ENCODE measurements at regions not wholly inside any gene's neighbourhood (a gene's known extent, or its start where the extent isn't known, plus 50 kb on each side); places are given as distances from the start of the nearest gene placed in this dataset.
"Not testable (repeated sequence)": the region's sequence is repeated elsewhere in the genome, so short reads cannot be mapped to it uniquely, and the experiment has no call there.

DNA sequence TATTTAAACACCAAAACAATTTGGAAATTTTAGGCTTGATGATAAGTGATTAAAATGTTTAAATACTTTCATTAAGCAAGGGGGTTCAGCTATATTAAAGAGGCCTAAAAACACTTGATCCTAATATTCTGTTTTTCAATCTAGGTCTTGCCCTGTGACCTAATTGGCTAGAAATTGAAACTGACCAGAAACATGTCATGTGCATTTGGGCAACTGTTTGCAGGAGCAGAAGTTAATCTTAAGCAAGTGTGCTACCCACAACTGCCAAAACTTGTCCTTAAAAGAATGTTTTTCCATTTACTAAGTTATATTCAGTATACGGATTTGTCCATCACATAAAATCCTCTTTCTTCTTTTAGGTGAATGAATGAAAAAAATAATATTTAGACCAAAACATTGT is 167.3 kb downstream of the PPP1R3A start:
- no TSS peak for BruUV-seq (replicated peaks)
- no peaks in the 10 kb centered on the region for H3K9me3 ChIP-seq (ENCODE audit: low read length)
- no peak for DNase-seq (ENCODE audit: low spot score)

DNA sequence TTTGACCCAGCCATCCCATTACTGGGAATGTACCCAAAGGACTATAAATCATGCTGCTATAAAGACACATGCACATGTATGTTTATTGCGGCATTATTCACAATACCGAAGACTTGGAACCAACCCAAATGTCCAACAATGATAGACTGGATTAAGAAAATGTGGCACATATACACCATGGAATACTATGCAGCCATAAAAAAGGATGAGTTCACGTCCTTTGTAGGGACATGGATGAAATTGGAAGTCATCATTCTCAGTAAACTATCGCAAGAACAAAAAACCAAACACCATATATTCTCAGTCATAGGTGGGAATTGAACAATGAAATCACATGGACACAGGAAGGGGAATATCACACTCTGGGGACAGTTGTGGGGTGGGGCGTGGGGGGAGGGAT is 170.4 kb downstream of the PPP1R3A start:
- H2AFZ ChIP-seq (ENCODE audit: low read length); DNase-seq (ENCODE audit: low spot score); H3K4me1 ChIP-seq (ENCODE audit: insufficient read depth, low read length, poor library complexity, severe bottlenecking); H3K36me3 ChIP-seq (ENCODE audit: insufficient read depth, low read length); POLR2A ChIA-PET; H3K4me2 ChIP-seq (ENCODE audit: low read length); intact Hi-C loops (cut with micrococcal nuclease; ENCODE audit: unreplicated experiment); H3K9me2 ChIP-seq (ENCODE audit: insufficient read depth, low read length); H3K9me3 ChIP-seq (ENCODE audit: low read length); H3K79me2 ChIP-seq (ENCODE audit: insufficient read depth, low read depth, low read length); H3K27ac ChIP-seq (ENCODE audit: low read depth, low read length, poor library complexity, severe bottlenecking); H4K20me1 ChIP-seq (ENCODE audit: insufficient read depth, low read length); H3K4me3 ChIP-seq (ENCODE audit: low read depth, low read length, poor library complexity, severe bottlenecking); CTCF ChIA-PET (ENCODE audit: unreplicated experiment); BruUV-seq (replicated peaks): not testable (repeated sequence)

More for the DNA sequence above, 167.3 kb downstream of the PPP1R3A start:
- no peaks in the 10 kb centered on the region for H3K9me2 ChIP-seq (ENCODE audit: insufficient read depth, low read length)
- no peaks in the 10 kb centered on the region for H3K79me2 ChIP-seq (ENCODE audit: insufficient read depth, low read depth, low read length)
- H3K27ac ChIP-seq (ENCODE audit: low read depth, low read length, poor library complexity, severe bottlenecking): no peak overlapping the region
- intact Hi-C loops (cut with micrococcal nuclease; ENCODE audit: unreplicated experiment): no loop called here
- no peaks in the 10 kb centered on the region for H3K4me1 ChIP-seq (ENCODE audit: insufficient read depth, low read length, poor library complexity, severe bottlenecking)
- ChIA-PET CTCF (ENCODE audit: unreplicated experiment) (no interaction called here), POLR2A (no interaction called here)
- H4K20me1 ChIP-seq (ENCODE audit: insufficient read depth, low read length): no peaks in the 10 kb centered on the region
- no peaks in the 10 kb centered on the region for H3K36me3 ChIP-seq (ENCODE audit: insufficient read depth, low read length)
- TF ChIP-seq, protein P1, sequence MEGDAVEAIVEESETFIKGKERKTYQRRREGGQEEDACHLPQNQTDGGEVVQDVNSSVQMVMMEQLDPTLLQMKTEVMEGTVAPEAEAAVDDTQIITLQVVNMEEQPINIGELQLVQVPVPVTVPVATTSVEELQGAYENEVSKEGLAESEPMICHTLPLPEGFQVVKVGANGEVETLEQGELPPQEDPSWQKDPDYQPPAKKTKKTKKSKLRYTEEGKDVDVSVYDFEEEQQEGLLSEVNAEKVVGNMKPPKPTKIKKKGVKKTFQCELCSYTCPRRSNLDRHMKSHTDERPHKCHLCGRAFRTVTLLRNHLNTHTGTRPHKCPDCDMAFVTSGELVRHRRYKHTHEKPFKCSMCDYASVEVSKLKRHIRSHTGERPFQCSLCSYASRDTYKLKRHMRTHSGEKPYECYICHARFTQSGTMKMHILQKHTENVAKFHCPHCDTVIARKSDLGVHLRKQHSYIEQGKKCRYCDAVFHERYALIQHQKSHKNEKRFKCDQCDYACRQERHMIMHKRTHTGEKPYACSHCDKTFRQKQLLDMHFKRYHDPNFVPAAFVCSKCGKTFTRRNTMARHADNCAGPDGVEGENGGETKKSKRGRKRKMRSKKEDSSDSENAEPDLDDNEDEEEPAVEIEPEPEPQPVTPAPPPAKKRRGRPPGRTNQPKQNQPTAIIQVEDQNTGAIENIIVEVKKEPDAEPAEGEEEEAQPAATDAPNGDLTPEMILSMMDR (conservative IDR thresholded peaks at IDR 0.05; ENCODE audit: low read length): no peak
- TF ChIP-seq EZH2phosphoT487 (IDR thresholded peaks at IDR 0.05; ENCODE audit: borderline replicate concordance, low read depth, low read length): no peak
- H2AFZ ChIP-seq (ENCODE audit: low read length): no peak overlapping the region
- H3K4me3 ChIP-seq (ENCODE audit: low read depth, low read length, poor library complexity, severe bottlenecking): no peak overlapping the region
- H3K4me2 ChIP-seq (ENCODE audit: low read length): no peak overlapping the region

DNA sequence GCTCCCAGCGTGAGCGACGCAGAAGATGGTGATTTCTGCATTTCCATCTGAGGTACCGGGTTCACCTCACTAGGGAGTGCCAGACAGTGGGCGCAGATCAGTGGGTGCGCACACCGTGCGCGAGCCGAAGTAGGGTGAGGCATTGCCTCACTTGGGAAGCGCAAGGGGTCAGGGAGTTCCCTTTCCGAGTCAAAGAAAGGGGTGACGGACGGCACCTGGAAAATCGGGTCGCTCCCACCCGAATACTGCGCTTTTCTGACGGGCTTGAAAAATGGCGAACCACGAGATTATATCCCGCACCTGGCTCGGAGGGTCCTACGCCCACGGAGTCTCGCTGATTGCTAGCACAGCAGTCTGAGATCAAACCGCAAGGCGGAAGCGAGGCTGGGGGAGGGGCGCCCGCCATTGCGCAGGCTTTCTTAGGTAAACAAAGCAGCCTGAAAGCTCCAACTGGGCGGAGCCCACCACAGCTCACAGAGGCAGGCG is 175.8 kb downstream of the PPP1R3A start:
- H3K79me2 ChIP-seq (ENCODE audit: insufficient read depth, low read depth, low read length); H3K27ac ChIP-seq (ENCODE audit: low read depth, low read length, poor library complexity, severe bottlenecking); H2AFZ ChIP-seq (ENCODE audit: low read length); H3K4me3 ChIP-seq (ENCODE audit: low read depth, low read length, poor library complexity, severe bottlenecking); H3K9me2 ChIP-seq (ENCODE audit: insufficient read depth, low read length); POLR2A ChIA-PET; DNase-seq (ENCODE audit: low spot score); H3K9me3 ChIP-seq (ENCODE audit: low read length); CTCF ChIA-PET (ENCODE audit: unreplicated experiment); BruUV-seq (replicated peaks); H4K20me1 ChIP-seq (ENCODE audit: insufficient read depth, low read length); intact Hi-C loops (cut with micrococcal nuclease; ENCODE audit: unreplicated experiment); H3K4me1 ChIP-seq (ENCODE audit: insufficient read depth, low read length, poor library complexity, severe bottlenecking); H3K4me2 ChIP-seq (ENCODE audit: low read length); H3K36me3 ChIP-seq (ENCODE audit: insufficient read depth, low read length): not testable (repeated sequence)

DNA sequence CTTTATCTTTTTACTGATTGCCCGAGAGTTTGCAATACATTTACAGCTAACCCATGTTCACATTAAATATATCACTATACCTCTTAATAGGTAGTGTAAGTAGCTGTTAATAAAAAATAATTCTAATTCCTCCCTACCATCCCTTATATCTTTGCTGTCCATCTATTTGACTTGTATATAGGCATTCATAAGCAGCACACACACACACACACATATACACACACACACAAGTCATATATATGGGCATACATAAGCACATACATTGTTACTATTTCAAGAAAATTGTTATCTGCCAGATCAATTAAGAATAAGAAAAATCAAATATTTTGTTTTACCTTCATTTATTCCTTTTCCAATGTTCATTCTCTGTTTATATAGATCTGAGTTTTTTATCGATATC is 176.4 kb downstream of the PPP1R3A start:
- Histone ChIP-seq H4K20me1 (ENCODE audit: insufficient read depth, low read length) (no peaks in the 10 kb centered on the region), H3K4me1 (ENCODE audit: insufficient read depth, low read length, poor library complexity, severe bottlenecking) (no peaks in the 10 kb centered on the region), H3K4me3 (ENCODE audit: low read depth, low read length, poor library complexity, severe bottlenecking) (no peak overlapping the region), H2AFZ (ENCODE audit: low read length) (no peak overlapping the region), H3K4me2 (ENCODE audit: low read length) (no peak overlapping the region), H3K36me3 (ENCODE audit: insufficient read depth, low read length) (no peaks in the 10 kb centered on the region), H3K27ac (ENCODE audit: low read depth, low read length, poor library complexity, severe bottlenecking) (no peak overlapping the region), H3K9me2 (ENCODE audit: insufficient read depth, low read length) (no peaks in the 10 kb centered on the region), H3K79me2 (ENCODE audit: insufficient read depth, low read depth, low read length) (no peaks in the 10 kb centered on the region), H3K9me3 (ENCODE audit: low read length) (no peaks in the 10 kb centered on the region)
- CTCF ChIA-PET (ENCODE audit: unreplicated experiment): no interaction called here
- no peak for DNase-seq (ENCODE audit: low spot score)
- TF ChIP-seq EZH2phosphoT487 (IDR thresholded peaks at IDR 0.05; ENCODE audit: borderline replicate concordance, low read depth, low read length): no peak
- TF ChIP-seq, protein P1 (conservative IDR thresholded peaks at IDR 0.05; ENCODE audit: low read length): no peak
- intact Hi-C loops (cut with micrococcal nuclease; ENCODE audit: unreplicated experiment): no loop called here
- no TSS peak for BruUV-seq (replicated peaks)
- POLR2A ChIA-PET: no interaction called here

All from OCI-LY7 (cell line).